WTC11 (cell line): ENCODE measurements at regions not wholly inside any gene's neighbourhood (a gene's known extent, or its start where the extent isn't known, plus 50 kb on each side); places are given as distances from the start of the nearest gene placed in this dataset.

Experiments
- GABPB1 ChIP-seq: sonication (generic); formaldehyde crosslinking; IDR thresholded peaks from 2 replicates; pipeline ENCODE4 v1.8.1; 2023; ENCODE audit warnings: mild to moderate bottlenecking, missing genetic modification reagents
- RELA ChIP-seq: sonication (generic); formaldehyde crosslinking; IDR thresholded peaks from 2 replicates; pipeline ENCODE4 v1.8.1; 2022; ENCODE audit warnings: missing genetic modification reagents, mild to moderate bottlenecking, borderline replicate concordance
- ZNF232 ChIP-seq: sonication (generic); formaldehyde crosslinking; IDR thresholded peaks from 2 replicates; pipeline ENCODE4 v1.8.0; 2022; ENCODE audit warnings: mild to moderate bottlenecking, missing genetic modification reagents
- TF ChIP-seq, protein P1 (sequence below): fragments of 200-600 bp; IDR thresholded peaks from 2 replicates; pipeline ENCODE4 v1.8.0; 2022; ENCODE audit warnings: antibody characterized with exemption
- TF ChIP-seq, protein P2 (sequence below): sonication (generic); formaldehyde crosslinking; IDR thresholded peaks from 2 replicates; pipeline ENCODE4 v1.8.1; 2022; ENCODE audit warnings: mild to moderate bottlenecking, missing genetic modification reagents, moderate library complexity, borderline replicate concordance
- TF ChIP-seq, protein P3 (sequence below): sonication (generic); formaldehyde crosslinking; IDR thresholded peaks from 2 replicates; pipeline ENCODE4 v1.8.0; 2022; ENCODE audit warnings: mild to moderate bottlenecking, missing genetic modification reagents

DNA sequence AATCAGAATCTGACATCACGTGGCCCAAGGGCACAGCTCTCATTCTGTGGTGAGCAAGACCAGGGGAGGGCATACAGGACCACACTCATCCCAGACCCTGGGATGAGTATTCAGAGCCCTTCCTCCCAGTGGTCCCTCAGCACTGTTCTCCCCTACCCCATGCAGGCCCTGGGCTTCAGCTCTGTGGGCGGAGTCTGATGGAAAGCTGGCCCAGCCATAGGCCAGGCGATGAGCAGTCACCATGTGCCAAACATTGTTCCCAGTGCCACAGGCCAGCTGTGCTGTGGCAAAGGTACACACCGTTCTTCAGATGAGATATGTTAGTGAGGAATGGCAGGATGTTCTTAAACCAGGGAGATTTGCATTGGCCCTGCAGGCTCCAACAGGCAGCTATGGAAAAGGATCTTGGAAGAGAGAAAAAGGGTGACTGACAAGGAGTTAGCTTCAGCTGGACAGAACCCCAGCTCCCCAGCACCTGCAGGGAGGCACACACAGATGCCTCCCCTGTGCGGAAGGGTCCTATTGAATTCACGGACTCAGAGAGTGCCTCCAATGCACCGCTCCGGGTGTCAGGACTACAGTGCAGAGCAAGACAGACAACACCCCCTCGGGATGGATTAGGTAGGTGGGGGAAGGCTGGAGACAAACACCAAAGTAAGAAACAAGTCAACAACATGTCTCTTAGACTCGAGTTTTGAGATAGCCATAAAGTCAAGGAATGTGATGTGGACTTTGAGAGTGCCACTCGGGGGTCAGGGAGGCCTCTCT is 596.0 kb upstream of the MGMT start:
- TF ChIP-seq, protein P1, sequence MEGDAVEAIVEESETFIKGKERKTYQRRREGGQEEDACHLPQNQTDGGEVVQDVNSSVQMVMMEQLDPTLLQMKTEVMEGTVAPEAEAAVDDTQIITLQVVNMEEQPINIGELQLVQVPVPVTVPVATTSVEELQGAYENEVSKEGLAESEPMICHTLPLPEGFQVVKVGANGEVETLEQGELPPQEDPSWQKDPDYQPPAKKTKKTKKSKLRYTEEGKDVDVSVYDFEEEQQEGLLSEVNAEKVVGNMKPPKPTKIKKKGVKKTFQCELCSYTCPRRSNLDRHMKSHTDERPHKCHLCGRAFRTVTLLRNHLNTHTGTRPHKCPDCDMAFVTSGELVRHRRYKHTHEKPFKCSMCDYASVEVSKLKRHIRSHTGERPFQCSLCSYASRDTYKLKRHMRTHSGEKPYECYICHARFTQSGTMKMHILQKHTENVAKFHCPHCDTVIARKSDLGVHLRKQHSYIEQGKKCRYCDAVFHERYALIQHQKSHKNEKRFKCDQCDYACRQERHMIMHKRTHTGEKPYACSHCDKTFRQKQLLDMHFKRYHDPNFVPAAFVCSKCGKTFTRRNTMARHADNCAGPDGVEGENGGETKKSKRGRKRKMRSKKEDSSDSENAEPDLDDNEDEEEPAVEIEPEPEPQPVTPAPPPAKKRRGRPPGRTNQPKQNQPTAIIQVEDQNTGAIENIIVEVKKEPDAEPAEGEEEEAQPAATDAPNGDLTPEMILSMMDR = no peak
- no peak for TF ChIP-seq RELA (CRISPR knock-in tag)
- TF ChIP-seq, protein P2, sequence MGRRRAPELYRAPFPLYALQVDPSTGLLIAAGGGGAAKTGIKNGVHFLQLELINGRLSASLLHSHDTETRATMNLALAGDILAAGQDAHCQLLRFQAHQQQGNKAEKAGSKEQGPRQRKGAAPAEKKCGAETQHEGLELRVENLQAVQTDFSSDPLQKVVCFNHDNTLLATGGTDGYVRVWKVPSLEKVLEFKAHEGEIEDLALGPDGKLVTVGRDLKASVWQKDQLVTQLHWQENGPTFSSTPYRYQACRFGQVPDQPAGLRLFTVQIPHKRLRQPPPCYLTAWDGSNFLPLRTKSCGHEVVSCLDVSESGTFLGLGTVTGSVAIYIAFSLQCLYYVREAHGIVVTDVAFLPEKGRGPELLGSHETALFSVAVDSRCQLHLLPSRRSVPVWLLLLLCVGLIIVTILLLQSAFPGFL = no peak
- TF ChIP-seq ZNF232 (CRISPR knock-in tag) = no peak
- no peak for TF ChIP-seq GABPB1 (CRISPR knock-in tag)
- TF ChIP-seq, protein P3, sequence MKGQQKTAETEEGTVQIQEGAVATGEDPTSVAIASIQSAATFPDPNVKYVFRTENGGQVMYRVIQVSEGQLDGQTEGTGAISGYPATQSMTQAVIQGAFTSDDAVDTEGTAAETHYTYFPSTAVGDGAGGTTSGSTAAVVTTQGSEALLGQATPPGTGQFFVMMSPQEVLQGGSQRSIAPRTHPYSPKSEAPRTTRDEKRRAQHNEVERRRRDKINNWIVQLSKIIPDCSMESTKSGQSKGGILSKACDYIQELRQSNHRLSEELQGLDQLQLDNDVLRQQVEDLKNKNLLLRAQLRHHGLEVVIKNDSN (CRISPR knock-in tag) = no peak
